ENCODE measurements at regions not wholly inside any gene's neighbourhood (a gene's known extent, or its start where the extent isn't known, plus 50 kb on each side); places are given as distances from the start of the nearest gene placed in this dataset.

- no peak overlapping the region for H3K4me3 ChIP-seq
- WGBS, 2 donors, result 88 to 91% methylated on average over 27 of the region's 27 CpGs
- H3K27me3 ChIP-seq, result no peaks in the 10 kb centered on the region
- peaks cover 0 to 12% (median 0%) of the 10 kb centered on the region in 11 donors for H3K9me3 ChIP-seq
- H3K36me3 ChIP-seq, result no peaks in the 10 kb centered on the region
- intact Hi-C loops (cut with DNase I), result no loop called here
- ATAC-seq (no peak), DNase-seq (no peak)
- TF ChIP-seq, protein P1, sequence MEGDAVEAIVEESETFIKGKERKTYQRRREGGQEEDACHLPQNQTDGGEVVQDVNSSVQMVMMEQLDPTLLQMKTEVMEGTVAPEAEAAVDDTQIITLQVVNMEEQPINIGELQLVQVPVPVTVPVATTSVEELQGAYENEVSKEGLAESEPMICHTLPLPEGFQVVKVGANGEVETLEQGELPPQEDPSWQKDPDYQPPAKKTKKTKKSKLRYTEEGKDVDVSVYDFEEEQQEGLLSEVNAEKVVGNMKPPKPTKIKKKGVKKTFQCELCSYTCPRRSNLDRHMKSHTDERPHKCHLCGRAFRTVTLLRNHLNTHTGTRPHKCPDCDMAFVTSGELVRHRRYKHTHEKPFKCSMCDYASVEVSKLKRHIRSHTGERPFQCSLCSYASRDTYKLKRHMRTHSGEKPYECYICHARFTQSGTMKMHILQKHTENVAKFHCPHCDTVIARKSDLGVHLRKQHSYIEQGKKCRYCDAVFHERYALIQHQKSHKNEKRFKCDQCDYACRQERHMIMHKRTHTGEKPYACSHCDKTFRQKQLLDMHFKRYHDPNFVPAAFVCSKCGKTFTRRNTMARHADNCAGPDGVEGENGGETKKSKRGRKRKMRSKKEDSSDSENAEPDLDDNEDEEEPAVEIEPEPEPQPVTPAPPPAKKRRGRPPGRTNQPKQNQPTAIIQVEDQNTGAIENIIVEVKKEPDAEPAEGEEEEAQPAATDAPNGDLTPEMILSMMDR (IDR thresholded peaks at IDR 0.05), result no peak
- peaks cover 8 to 39% (median 30%) of the 10 kb centered on the region in 9 donors for H3K4me1 ChIP-seq
- no peak overlapping the region for H3K27ac ChIP-seq
These were observed 67.0 kb upstream of the INPP5A start for GRCh38 chr10:132470410-132471124.

DNA sequence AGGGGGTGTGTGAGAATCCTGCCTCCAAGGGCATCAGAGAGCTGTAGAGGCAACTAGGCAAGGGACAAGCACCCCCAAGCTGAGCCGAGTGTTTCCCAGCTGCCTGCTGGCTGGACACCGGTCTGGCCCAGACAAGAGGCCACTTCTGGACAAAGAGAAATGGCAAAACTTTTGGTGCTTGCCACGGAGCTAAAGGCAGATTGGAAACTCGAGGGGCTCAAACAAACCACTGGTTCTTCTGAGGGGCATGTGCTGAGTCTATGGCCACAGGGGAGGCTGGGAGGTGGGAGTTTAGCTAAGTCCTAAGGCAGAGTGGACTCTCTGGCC is 66.5 kb upstream of the INPP5A start:
- Histone ChIP-seq H3K4me1 (peaks cover 8 to 34% (median 24%) of the 10 kb centered on the region in 9 donors), H3K27me3 (no peaks in the 10 kb centered on the region), H3K9me3 (peaks cover 0 to 12% (median 0%) of the 10 kb centered on the region in 11 donors), H3K4me3 (no peak overlapping the region), H3K36me3 (no peaks in the 10 kb centered on the region), H3K27ac (no peak overlapping the region)
- TF ChIP-seq, protein P1 (IDR thresholded peaks at IDR 0.05), result no peak
- WGBS, 2 donors, result 93% methylated on average over 4 of the region's 4 CpGs
- intact Hi-C loops (cut with DNase I), result no loop called here
- no peak for DNase-seq
- no peak for ATAC-seq

- H3K36me3 ChIP-seq, result no peaks in the 10 kb centered on the region
- ATAC-seq (no peak), DNase-seq (no peak)
- no peak overlapping the region for H3K27ac ChIP-seq
- H3K9me3 ChIP-seq, result peaks cover 0 to 12% (median 0%) of the 10 kb centered on the region in 11 donors
- 98% methylated on average over 9 of the region's 9 CpGs for whole genome bisulfite sequencing, 2 donors
- H3K4me1 ChIP-seq, result peaks cover 8 to 30% (median 20%) of the 10 kb centered on the region in 9 donors
- no peak overlapping the region for H3K4me3 ChIP-seq
- TF ChIP-seq, protein P1 (IDR thresholded peaks at IDR 0.05), result no peak
- H3K27me3 ChIP-seq, result no peaks in the 10 kb centered on the region
- intact Hi-C loops (cut with DNase I), result no loop called here
These were observed 66.1 kb upstream of the INPP5A start for GRCh38 chr10:132471484-132471883.

DNA sequence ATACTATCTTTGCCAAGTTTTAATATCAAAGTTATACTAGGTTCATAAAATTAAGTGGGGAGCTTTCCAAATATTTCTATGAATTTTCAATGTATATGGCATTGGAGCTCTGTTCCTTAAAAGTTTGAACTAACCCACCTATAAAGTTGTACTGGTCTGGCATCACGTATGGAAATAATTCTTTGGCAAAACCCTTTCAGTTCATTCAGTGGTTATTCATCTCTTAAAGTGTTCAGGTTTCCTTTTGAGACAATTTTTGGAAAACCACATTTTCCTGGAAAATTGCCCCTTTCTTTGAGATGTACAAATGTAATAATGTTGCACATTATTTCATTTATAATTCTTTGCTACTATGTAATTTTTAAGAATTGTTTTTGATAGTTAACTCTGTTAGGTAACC is 62.5 kb upstream of the INPP5A start:
- no peak overlapping the region for H3K27ac ChIP-seq
- intact Hi-C loops (cut with DNase I), result no loop called here
- no peaks in the 10 kb centered on the region for H3K36me3 ChIP-seq
- ATAC-seq (no peak), DNase-seq (no peak)
- peaks cover 0 to 12% (median 0%) of the 10 kb centered on the region in 11 donors for H3K9me3 ChIP-seq
- no peak overlapping the region for H3K4me3 ChIP-seq
- peaks cover 0 to 4% (median 0%) of the 10 kb centered on the region in 9 donors for H3K4me1 ChIP-seq
- WGBS, 2 donors, result 72 to 74% methylated on average over 1 of the region's 1 CpG
- H3K27me3 ChIP-seq, result no peaks in the 10 kb centered on the region
- TF ChIP-seq, protein P1 (IDR thresholded peaks at IDR 0.05), result no peak

Data from heart right ventricle (tissue), 16 donors.